ENCODE measurements at regions not wholly inside any gene's neighbourhood (a gene's known extent, or its start where the extent isn't known, plus 50 kb on each side); places are given as distances from the start of the nearest gene placed in this dataset.

DNA sequence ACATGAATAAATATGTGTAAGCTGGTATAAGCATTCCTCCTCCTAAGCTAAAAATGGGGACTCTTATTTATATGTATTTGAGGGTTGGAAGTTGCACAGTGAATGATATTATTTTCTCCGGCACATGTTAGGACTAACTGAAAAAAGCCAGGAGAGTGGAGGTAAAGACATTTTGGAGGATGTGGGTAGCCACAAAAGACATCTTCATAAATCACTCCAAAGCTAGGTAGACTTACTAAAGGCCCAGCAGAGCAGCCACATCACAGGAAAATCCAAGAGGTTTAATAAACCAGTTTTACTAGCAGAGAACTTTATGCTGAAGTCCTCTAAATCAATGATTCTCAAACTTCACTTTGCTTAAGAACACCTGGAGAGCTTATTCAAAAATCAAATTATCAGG is 424.7 kb downstream of the KCTD12 start:
- POLR2A ChIA-PET: no interaction called here
- CTCF ChIA-PET: no interaction called here
- no peaks in the 10 kb centered on the region for H3K9me3 Mint-ChIP-seq
- no peak overlapping the region for H3K4me3 ChIP-seq (ENCODE audit: control insufficient read depth in 1 of 2, extremely low read depth in 1 of 2, low read length in 1 of 2)
- ATAC-seq (replicated peaks in 1 of 4): no peak
- no peak for DNase-seq
- no peaks in the 10 kb centered on the region for H3K4me1 ChIP-seq (ENCODE audit: control insufficient read depth in 1 of 2, extremely low read depth in 1 of 2, insufficient read depth in 2 of 2, low read length in 2 of 2)
- no peaks in the 10 kb centered on the region for H3K27me3 ChIP-seq (replicated peaks in 1 of 2; ENCODE audit: control insufficient read depth in 2 of 2, extremely low read depth in 1 of 2, insufficient read depth in 2 of 2, low read length in 1 of 2)
- H3K9me3 ChIP-seq: no peaks in the 10 kb centered on the region
- WGBS (ENCODE audit: insufficient coverage): no CpG with 5 or more reads among the region's 1 CpG
- no peak overlapping the region for H3K27ac Mint-ChIP-seq
- H3K4me1 Mint-ChIP-seq: peaks cover 0 to 2% (median 0%) of the 10 kb centered on the region in 3 donors
- H3K4me3 Mint-ChIP-seq: no peak overlapping the region
- H3K27me3 Mint-ChIP-seq: no peaks in the 10 kb centered on the region
- no peaks in the 10 kb centered on the region for H3K36me3 Mint-ChIP-seq
- no peaks in the 10 kb centered on the region for H3K36me3 ChIP-seq (ENCODE audit: control insufficient read depth in 2 of 2, extremely low read depth in 1 of 2, insufficient read depth in 1 of 2, low read length in 1 of 2)
- no peak overlapping the region for H3K27ac ChIP-seq (ENCODE audit: low read length)

DNA sequence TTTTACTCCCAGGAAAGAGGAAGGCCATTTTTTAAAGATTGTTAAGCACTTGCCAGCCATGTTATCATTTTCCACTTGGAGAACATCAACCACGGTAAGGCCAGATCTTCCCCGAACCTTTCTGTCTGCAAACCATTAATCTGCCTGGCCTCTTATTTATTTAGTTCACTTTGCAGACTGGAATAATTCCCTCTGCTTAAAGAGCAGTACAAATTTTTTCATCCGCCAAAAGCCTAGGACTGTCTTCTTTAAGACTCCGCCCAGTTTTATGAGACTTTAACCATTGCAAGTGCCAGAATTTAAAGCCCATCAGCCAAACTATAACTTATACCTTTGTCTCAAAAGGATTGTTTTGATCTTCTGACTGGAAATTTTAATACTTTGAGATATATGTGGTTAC is 426.3 kb downstream of the KCTD12 start:
- Histone ChIP-seq H3K4me3 (ENCODE audit: control insufficient read depth in 1 of 2, extremely low read depth in 1 of 2, low read length in 1 of 2) (no peak overlapping the region), H3K27ac (ENCODE audit: low read length) (no peak overlapping the region), H3K9me3 (no peaks in the 10 kb centered on the region), H3K4me1 (ENCODE audit: control insufficient read depth in 1 of 2, extremely low read depth in 1 of 2, insufficient read depth in 2 of 2, low read length in 2 of 2) (no peaks in the 10 kb centered on the region), H3K27me3 (replicated peaks in 1 of 2; ENCODE audit: control insufficient read depth in 2 of 2, extremely low read depth in 1 of 2, insufficient read depth in 2 of 2, low read length in 1 of 2) (no peaks in the 10 kb centered on the region), H3K36me3 (ENCODE audit: control insufficient read depth in 2 of 2, extremely low read depth in 1 of 2, insufficient read depth in 1 of 2, low read length in 1 of 2) (no peaks in the 10 kb centered on the region)
- Mint-ChIP-seq H3K4me1 (no peaks in the 10 kb centered on the region), H3K27me3 (peaks cover 0 to 3% of the 10 kb centered on the region in 2 donors), H3K27ac (no peak overlapping the region), H3K4me3 (no peak overlapping the region), H3K36me3 (no peaks in the 10 kb centered on the region), H3K9me3 (no peaks in the 10 kb centered on the region)
- ATAC-seq (replicated peaks in 1 of 4): no peak
- ChIA-PET POLR2A (no interaction called here), CTCF (no interaction called here)
- no peak for DNase-seq
- WGBS (ENCODE audit: insufficient coverage): 92% methylated on average over 2 of the region's 4 CpGs

DNA sequence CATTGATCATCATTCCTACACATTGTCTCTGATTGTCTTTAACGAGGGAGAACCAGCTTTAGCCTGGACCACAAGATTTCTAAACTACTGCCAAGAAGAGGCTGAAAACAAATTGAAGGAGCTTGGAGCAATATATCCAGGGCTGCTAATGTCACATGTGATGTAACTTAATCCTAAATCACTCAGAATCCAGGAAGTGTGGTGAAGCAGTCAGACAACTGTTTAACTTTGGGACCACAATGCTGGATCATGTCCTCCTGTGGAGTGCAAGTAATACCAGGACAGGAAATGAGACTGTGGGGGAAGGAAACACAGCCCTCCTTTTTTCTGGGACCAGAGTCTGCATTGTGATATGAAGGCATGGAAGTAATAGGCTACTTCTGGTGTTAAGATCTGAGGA is 430.2 kb downstream of the KCTD12 start:
- H3K9me3 Mint-ChIP-seq: peaks cover under 1 to 27% (median 12%) of the 10 kb centered on the region in 3 donors
- WGBS (ENCODE audit: insufficient coverage): no CpG with 5 or more reads among the region's 1 CpG
- Histone ChIP-seq H3K4me1 (ENCODE audit: control insufficient read depth in 1 of 2, extremely low read depth in 1 of 2, insufficient read depth in 2 of 2, low read length in 2 of 2) (no peaks in the 10 kb centered on the region), H3K9me3 (no peaks in the 10 kb centered on the region), H3K4me3 (ENCODE audit: control insufficient read depth in 1 of 2, extremely low read depth in 1 of 2, low read length in 1 of 2) (no peak overlapping the region), H3K27me3 (replicated peaks in 1 of 2; ENCODE audit: control insufficient read depth in 2 of 2, extremely low read depth in 1 of 2, insufficient read depth in 2 of 2, low read length in 1 of 2) (no peaks in the 10 kb centered on the region), H3K27ac (ENCODE audit: low read length) (no peak overlapping the region), H3K36me3 (ENCODE audit: control insufficient read depth in 2 of 2, extremely low read depth in 1 of 2, insufficient read depth in 1 of 2, low read length in 1 of 2) (no peaks in the 10 kb centered on the region)
- H3K4me1 Mint-ChIP-seq: no peaks in the 10 kb centered on the region
- POLR2A ChIA-PET: interaction anchor here in 1 of 2 donors (0.6 kb wide), 1 partner anchor 425 kb away, joined by 3 read pairs; no protein-coding TSS in a partner anchor
- DNase-seq: no peak
- peaks cover 0 to 6% of the 10 kb centered on the region in 2 donors for H3K27me3 Mint-ChIP-seq
- H3K4me3 Mint-ChIP-seq: no peak overlapping the region
- H3K27ac Mint-ChIP-seq: no peak overlapping the region
- ATAC-seq (replicated peaks in 1 of 4): no peak
- CTCF ChIA-PET: no interaction called here
- H3K36me3 Mint-ChIP-seq: no peaks in the 10 kb centered on the region

DNA sequence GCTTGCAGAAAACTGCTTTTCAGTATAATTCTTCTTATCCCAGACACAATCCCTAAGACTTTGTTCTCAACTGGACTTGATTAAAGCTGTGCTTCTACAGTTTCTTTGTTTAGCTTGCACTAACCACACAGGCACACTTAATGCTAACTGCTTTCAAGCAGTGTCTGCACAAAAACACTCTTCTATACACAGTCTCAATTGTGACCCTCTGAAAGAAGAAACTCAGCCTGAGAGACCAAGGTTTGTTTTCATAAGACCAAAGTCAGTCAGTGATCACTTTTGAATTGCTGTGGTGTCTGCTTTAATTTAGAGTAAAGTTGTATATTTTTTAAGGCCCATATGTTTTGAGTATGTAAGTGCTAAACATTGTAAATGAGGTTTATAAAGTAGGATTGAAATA is 431.2 kb downstream of the KCTD12 start:
- DNase-seq: no peak
- Mint-ChIP-seq H3K4me3 (no peak overlapping the region), H3K27ac (no peak overlapping the region), H3K4me1 (no peaks in the 10 kb centered on the region), H3K27me3 (peaks cover 0 to 6% of the 10 kb centered on the region in 2 donors), H3K9me3 (peaks cover 4 to 30% (median 12%) of the 10 kb centered on the region in 3 donors), H3K36me3 (no peaks in the 10 kb centered on the region)
- CTCF ChIA-PET: no interaction called here
- Histone ChIP-seq H3K36me3 (ENCODE audit: control insufficient read depth in 2 of 2, extremely low read depth in 1 of 2, insufficient read depth in 1 of 2, low read length in 1 of 2) (no peaks in the 10 kb centered on the region), H3K9me3 (no peaks in the 10 kb centered on the region), H3K4me3 (ENCODE audit: control insufficient read depth in 1 of 2, extremely low read depth in 1 of 2, low read length in 1 of 2) (no peak overlapping the region), H3K4me1 (ENCODE audit: control insufficient read depth in 1 of 2, extremely low read depth in 1 of 2, insufficient read depth in 2 of 2, low read length in 2 of 2) (no peaks in the 10 kb centered on the region), H3K27me3 (replicated peaks in 1 of 2; ENCODE audit: control insufficient read depth in 2 of 2, extremely low read depth in 1 of 2, insufficient read depth in 2 of 2, low read length in 1 of 2) (no peaks in the 10 kb centered on the region), H3K27ac (ENCODE audit: low read length) (no peak overlapping the region)
- POLR2A ChIA-PET: no interaction called here
- no peak for ATAC-seq (replicated peaks in 1 of 4)

DNA sequence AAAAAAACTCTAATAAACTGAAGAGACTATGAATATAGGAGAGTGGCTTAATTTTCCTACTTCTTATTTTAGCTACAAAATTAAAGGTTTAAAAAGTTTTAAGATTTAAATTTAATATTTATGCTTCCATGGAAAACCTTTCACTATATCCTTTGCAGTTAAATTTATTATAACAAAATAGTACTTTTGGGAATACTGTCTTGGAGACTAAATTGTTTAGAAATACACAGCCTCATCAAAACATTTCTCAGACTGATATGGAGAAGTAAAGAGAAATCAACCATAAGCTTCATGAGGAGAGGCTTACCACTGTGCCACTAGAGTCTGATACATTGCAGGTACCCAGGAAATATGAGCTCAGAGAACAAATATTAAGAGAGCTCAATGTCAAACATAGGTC is 436.5 kb downstream of the KCTD12 start:
- H3K4me1 Mint-ChIP-seq: no peaks in the 10 kb centered on the region
- peaks cover 4 to 30% (median 12%) of the 10 kb centered on the region in 3 donors for H3K9me3 Mint-ChIP-seq
- H3K9me3 ChIP-seq: no peaks in the 10 kb centered on the region
- no peaks in the 10 kb centered on the region for H3K36me3 Mint-ChIP-seq
- ChIA-PET POLR2A (no interaction called here), CTCF (no interaction called here)
- peaks cover 2 to 6% of the 10 kb centered on the region in 2 donors for H3K27me3 Mint-ChIP-seq
- no peak overlapping the region for H3K4me3 Mint-ChIP-seq
- DNase-seq (no peak), ATAC-seq (replicated peaks in 1 of 4) (no peak)
- H3K4me3 ChIP-seq (ENCODE audit: control insufficient read depth in 1 of 2, extremely low read depth in 1 of 2, low read length in 1 of 2): no peak overlapping the region
- H3K27me3 ChIP-seq (replicated peaks in 1 of 2; ENCODE audit: control insufficient read depth in 2 of 2, extremely low read depth in 1 of 2, insufficient read depth in 2 of 2, low read length in 1 of 2): no peaks in the 10 kb centered on the region
- H3K4me1 ChIP-seq (ENCODE audit: control insufficient read depth in 1 of 2, extremely low read depth in 1 of 2, insufficient read depth in 2 of 2, low read length in 2 of 2): no peaks in the 10 kb centered on the region
- no peaks in the 10 kb centered on the region for H3K36me3 ChIP-seq (ENCODE audit: control insufficient read depth in 2 of 2, extremely low read depth in 1 of 2, insufficient read depth in 1 of 2, low read length in 1 of 2)
- H3K27ac Mint-ChIP-seq: no peak overlapping the region
- H3K27ac ChIP-seq (ENCODE audit: low read length): no peak overlapping the region

DNA sequence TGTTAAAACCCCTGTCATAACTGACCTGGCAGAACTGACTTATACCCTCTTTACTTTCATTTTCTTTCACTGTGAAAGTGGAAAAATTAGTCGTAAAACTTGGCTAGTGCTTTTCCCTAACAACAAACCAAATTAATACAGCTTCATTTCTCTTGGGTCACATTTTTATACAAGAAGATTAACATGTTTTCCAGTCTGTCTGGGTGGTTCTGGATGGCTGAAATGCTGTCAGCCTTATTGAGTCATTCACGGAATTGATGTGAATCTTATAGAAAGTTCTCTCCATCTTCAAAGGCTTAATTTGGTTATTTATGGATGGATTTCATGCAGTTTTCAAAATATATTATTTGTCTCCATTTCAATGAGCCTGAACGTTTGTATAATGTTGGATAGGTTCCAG is 440.0 kb downstream of the KCTD12 start:
- no peaks in the 10 kb centered on the region for H3K36me3 ChIP-seq (ENCODE audit: control insufficient read depth in 2 of 2, extremely low read depth in 1 of 2, insufficient read depth in 1 of 2, low read length in 1 of 2)

DNA sequence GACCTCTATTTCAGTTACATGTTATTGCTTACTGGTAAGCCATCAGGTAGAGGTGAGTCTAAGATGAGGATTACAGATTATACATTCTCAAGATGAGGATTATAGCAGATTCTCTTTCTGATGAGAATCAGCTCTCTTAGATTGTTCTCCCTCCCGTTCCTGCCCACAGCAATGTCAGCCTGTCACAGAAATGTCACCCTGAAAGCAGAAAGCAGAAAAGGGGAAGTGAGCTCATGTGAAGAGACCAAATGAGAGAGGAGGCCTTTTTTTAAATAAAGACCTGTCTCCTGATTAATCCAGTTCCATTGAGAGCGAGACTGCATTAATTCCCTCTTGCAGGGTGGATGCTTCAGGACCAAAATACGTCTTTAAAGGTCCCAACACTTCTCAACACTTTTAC is 445.6 kb downstream of the KCTD12 start:
- Mint-ChIP-seq H3K9me3 (peaks cover 0 to 4% (median 2%) of the 10 kb centered on the region in 3 donors), H3K36me3 (no peaks in the 10 kb centered on the region), H3K4me3 (no peak overlapping the region), H3K27me3 (peaks cover 0 to 7% of the 10 kb centered on the region in 2 donors), H3K4me1 (no peaks in the 10 kb centered on the region), H3K27ac (no peak overlapping the region)
- DNase-seq (no peak), ATAC-seq (replicated peaks in 1 of 4) (no peak)
- no peaks in the 10 kb centered on the region for H3K9me3 ChIP-seq
- no peaks in the 10 kb centered on the region for H3K27me3 ChIP-seq (replicated peaks in 1 of 2; ENCODE audit: control insufficient read depth in 2 of 2, extremely low read depth in 1 of 2, insufficient read depth in 2 of 2, low read length in 1 of 2)
- WGBS (ENCODE audit: insufficient coverage): 8% methylated on average over 2 of the region's 3 CpGs
- CTCF ChIA-PET: no interaction called here
- no peak overlapping the region for H3K4me3 ChIP-seq (ENCODE audit: control insufficient read depth in 1 of 2, extremely low read depth in 1 of 2, low read length in 1 of 2)
- POLR2A ChIA-PET: no interaction called here
- H3K36me3 ChIP-seq (ENCODE audit: control insufficient read depth in 2 of 2, extremely low read depth in 1 of 2, insufficient read depth in 1 of 2, low read length in 1 of 2): no peaks in the 10 kb centered on the region
- no peak overlapping the region for H3K27ac ChIP-seq (ENCODE audit: low read length)
- no peaks in the 10 kb centered on the region for H3K4me1 ChIP-seq (ENCODE audit: control insufficient read depth in 1 of 2, extremely low read depth in 1 of 2, insufficient read depth in 2 of 2, low read length in 2 of 2)

More for the DNA sequence above, 440.0 kb downstream of the KCTD12 start:
- ATAC-seq (replicated peaks in 1 of 4): no peak
- no peak overlapping the region for H3K27ac Mint-ChIP-seq
- H3K27me3 ChIP-seq (replicated peaks in 1 of 2; ENCODE audit: control insufficient read depth in 2 of 2, extremely low read depth in 1 of 2, insufficient read depth in 2 of 2, low read length in 1 of 2): no peaks in the 10 kb centered on the region
- H3K9me3 Mint-ChIP-seq: peaks cover 2 to 10% (median 4%) of the 10 kb centered on the region in 3 donors
- peaks cover 2 to 3% of the 10 kb centered on the region in 2 donors for H3K27me3 Mint-ChIP-seq
- H3K4me1 Mint-ChIP-seq: no peaks in the 10 kb centered on the region
- H3K4me3 ChIP-seq (ENCODE audit: control insufficient read depth in 1 of 2, extremely low read depth in 1 of 2, low read length in 1 of 2): no peak overlapping the region
- DNase-seq: no peak
- no peak overlapping the region for H3K4me3 Mint-ChIP-seq
- H3K9me3 ChIP-seq: no peaks in the 10 kb centered on the region
- no peak overlapping the region for H3K27ac ChIP-seq (ENCODE audit: low read length)
- WGBS (ENCODE audit: insufficient coverage): no CpG with 5 or more reads among the region's 3 CpGs
- H3K36me3 Mint-ChIP-seq: no peaks in the 10 kb centered on the region
- POLR2A ChIA-PET: no interaction called here
- CTCF ChIA-PET: no interaction called here
- H3K4me1 ChIP-seq (ENCODE audit: control insufficient read depth in 1 of 2, extremely low read depth in 1 of 2, insufficient read depth in 2 of 2, low read length in 2 of 2): no peaks in the 10 kb centered on the region
